ENCODE measurements at regions not wholly inside any gene's neighbourhood (a gene's known extent, or its start where the extent isn't known, plus 50 kb on each side); places are given as distances from the start of the nearest gene placed in this dataset.

DNA sequence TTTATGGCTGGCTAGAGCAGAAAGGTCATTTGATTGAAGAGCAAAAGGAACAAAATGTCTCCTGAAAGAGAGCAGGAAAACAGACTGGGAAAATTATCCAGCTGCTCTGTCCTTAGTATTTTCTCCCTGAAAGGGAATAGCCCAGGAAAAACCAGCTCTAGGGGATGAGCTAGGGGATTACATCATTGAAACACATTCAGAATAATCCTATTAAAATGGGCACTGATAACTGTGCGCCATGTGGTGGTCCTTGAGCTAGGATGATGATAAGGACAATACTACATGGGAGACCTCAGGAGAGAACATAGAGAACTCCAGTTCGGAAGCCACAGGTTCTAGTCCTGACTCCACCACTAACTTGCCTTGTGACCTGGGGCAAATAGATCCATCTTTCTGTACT, 873.8 kb downstream of the TYW1 start:
- H4K91ac ChIP-seq (ENCODE audit: insufficient read depth, low read depth, low read length), result no peak overlapping the region
- H2BK120ac ChIP-seq (ENCODE audit: low read depth, low read length), result no peak overlapping the region
- H2BK20ac ChIP-seq (ENCODE audit: low read depth, low read length), result no peak overlapping the region
- DNase-seq, result no peak
- no peak overlapping the region for H2BK15ac ChIP-seq (ENCODE audit: low read depth, low read length)
- dilution Hi-C loops (cut with HindIII; ENCODE audit: low sequenced_read_pairs, unreplicated experiment), result no loop called here
- H3K14ac ChIP-seq (replicated peaks; ENCODE audit: low read depth, low read length), result no peak overlapping the region
- intact Hi-C loops (cut with micrococcal nuclease), result no loop called here
- no peak overlapping the region for H3K4me3 ChIP-seq (ENCODE audit: insufficient read depth, low read depth, low read length)
- H4K5ac ChIP-seq (ENCODE audit: low read depth, low read length), result no peak overlapping the region
- H3K9me3 ChIP-seq (ENCODE audit: control insufficient read depth, insufficient read depth, low read length), result no peaks in the 10 kb centered on the region; the same call in 1 of the 2 replicates
- H3K27ac ChIP-seq (ENCODE audit: insufficient read depth, low read length), result no peak overlapping the region
- in situ Hi-C loops (cut with MboI; ENCODE audit: low sequenced_read_pairs), result no loop called here
- ATAC-seq (ENCODE audit: low read depth), result no peak
- H3K9me1 ChIP-seq (ENCODE audit: insufficient read depth, low read length), result no peaks in the 10 kb centered on the region
- CTCF ChIA-PET, result no interaction called here
- no peak overlapping the region for H3K23ac ChIP-seq (ENCODE audit: low read depth, low read length)
- H3K4ac ChIP-seq (ENCODE audit: low read depth, low read length), result no peak overlapping the region
- H3K27me3 ChIP-seq (ENCODE audit: control insufficient read depth, insufficient read depth, low read length), result no peaks in the 10 kb centered on the region
- no peak overlapping the region for H3K18ac ChIP-seq (ENCODE audit: low read depth, low read length)
- H2BK5ac ChIP-seq (ENCODE audit: low read depth, low read length, poor library complexity, severe bottlenecking), result no peak overlapping the region
- no peak overlapping the region for H2AFZ ChIP-seq (replicated peaks; ENCODE audit: low read length, poor library complexity)
- TF ChIP-seq BHLHE40 (IDR thresholded peaks at IDR 0.05; ENCODE audit: low read depth, low read length) (no peak), CEBPB (IDR thresholded peaks at IDR 0.05; ENCODE audit: low read depth, low read length) (no peak), RCOR1 (IDR thresholded peaks at IDR 0.05; ENCODE audit: insufficient replicate concordance, low read length) (no peak), NFE2L2 (IDR thresholded peaks at IDR 0.05; ENCODE audit: low read depth, low read length) (no peak), FOS (IDR thresholded peaks at IDR 0.05; ENCODE audit: low read depth, low read length) (no peak), SMC3 (IDR thresholded peaks at IDR 0.05; ENCODE audit: low read depth, low read length) (no peak), RAD21 (IDR thresholded peaks at IDR 0.05; ENCODE audit: low read length) (no peak)
- TF ChIP-seq, protein P1, sequence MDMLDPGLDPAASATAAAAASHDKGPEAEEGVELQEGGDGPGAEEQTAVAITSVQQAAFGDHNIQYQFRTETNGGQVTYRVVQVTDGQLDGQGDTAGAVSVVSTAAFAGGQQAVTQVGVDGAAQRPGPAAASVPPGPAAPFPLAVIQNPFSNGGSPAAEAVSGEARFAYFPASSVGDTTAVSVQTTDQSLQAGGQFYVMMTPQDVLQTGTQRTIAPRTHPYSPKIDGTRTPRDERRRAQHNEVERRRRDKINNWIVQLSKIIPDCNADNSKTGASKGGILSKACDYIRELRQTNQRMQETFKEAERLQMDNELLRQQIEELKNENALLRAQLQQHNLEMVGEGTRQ (IDR thresholded peaks at IDR 0.05; ENCODE audit: low read depth, low read length), result no peak
- H2AK9ac ChIP-seq (replicated peaks; ENCODE audit: low read depth, low read length, poor library complexity), result no peak overlapping the region
- H4K20me1 ChIP-seq (ENCODE audit: insufficient read depth, low read length), result no peaks in the 10 kb centered on the region
- H3K56ac ChIP-seq (ENCODE audit: extremely low read depth, insufficient read depth, low read length), result no peak overlapping the region
- H3K36me3 ChIP-seq (ENCODE audit: control insufficient read depth, insufficient read depth, low read length), result no peaks in the 10 kb centered on the region
- no peaks in the 10 kb centered on the region for H3K4me1 ChIP-seq (ENCODE audit: control insufficient read depth, insufficient read depth, low read length)
- no peak overlapping the region for H3K4me2 ChIP-seq (ENCODE audit: low read depth, low read length)
- H3K79me1 ChIP-seq (ENCODE audit: low read depth in 1 of 2, low read length in 2 of 2), result no peaks in the 10 kb centered on the region
- no TSS peak for BruUV-seq (replicated peaks)
- no peak overlapping the region for H2AK5ac ChIP-seq (ENCODE audit: low read depth, low read length)
- no CpG with 5 or more reads among the region's 2 CpGs for WGBS, 2 experiments (ENCODE audit: extremely low coverage in 2 of 2, insufficient read length in 1 of 2)
- H4K8ac ChIP-seq (ENCODE audit: low read depth in 2 of 2, low read length in 2 of 2), result no peak overlapping the region
- no peak overlapping the region for H3K9ac ChIP-seq (ENCODE audit: low read depth, low read length)
- POLR2A ChIA-PET (ENCODE audit: unreplicated experiment), result no interaction called here

All from IMR-90 (cell line).